GM18508 (cell line): ENCODE measurements at regions not wholly inside any gene's neighbourhood (a gene's known extent, or its start where the extent isn't known, plus 50 kb on each side); places are given as distances from the start of the nearest gene placed in this dataset.

Experiments
- ATAC-seq: cut with Tn5 transposase; IDR thresholded peaks from one replicate; pipeline ENCODE4 v1.9.1; 2021; ENCODE audit warnings: moderate number of reproducible peaks; ENCODE audit not compliant: insufficient read depth, unreplicated experiment

DNA sequence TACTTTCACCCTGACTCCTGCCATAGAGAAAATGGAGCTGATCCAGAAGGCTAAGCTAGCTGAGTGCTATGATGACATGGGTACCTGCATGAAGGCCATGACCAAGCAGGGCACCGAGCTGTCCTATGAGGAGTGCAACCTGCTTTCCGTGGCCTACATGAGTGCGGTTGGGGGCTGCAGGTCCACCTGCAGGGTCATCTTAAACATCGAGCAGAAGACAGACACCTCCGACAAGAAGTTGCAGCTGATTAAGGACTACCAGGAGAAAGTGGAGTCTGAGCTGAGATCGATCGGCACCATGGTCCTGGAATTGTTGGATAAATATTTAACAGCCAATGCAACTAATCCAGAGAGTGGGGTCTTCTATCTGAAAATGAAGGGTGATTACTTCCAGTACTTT is 438.0 kb downstream of the TMA16 start:
- no peak for ATAC-seq

DNA sequence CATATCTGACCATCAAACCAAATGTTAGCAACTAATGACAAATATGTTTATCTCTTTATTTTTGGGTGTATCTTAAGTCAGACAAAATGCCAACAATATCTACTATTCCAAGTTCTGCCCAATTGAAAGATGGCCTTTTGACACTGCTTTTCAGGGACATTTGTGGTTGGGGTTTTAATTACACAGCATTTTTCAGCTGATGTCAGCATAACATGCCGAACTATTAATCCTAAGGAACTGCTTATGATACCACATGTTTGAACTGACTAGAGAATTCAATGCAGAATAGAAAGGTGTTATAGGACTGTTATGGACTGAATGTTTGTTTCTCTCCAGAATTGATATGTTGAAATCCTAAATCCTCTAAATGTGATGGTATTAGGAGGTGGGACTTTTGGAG is 445.1 kb downstream of the TMA16 start:
- no peak for ATAC-seq

DNA sequence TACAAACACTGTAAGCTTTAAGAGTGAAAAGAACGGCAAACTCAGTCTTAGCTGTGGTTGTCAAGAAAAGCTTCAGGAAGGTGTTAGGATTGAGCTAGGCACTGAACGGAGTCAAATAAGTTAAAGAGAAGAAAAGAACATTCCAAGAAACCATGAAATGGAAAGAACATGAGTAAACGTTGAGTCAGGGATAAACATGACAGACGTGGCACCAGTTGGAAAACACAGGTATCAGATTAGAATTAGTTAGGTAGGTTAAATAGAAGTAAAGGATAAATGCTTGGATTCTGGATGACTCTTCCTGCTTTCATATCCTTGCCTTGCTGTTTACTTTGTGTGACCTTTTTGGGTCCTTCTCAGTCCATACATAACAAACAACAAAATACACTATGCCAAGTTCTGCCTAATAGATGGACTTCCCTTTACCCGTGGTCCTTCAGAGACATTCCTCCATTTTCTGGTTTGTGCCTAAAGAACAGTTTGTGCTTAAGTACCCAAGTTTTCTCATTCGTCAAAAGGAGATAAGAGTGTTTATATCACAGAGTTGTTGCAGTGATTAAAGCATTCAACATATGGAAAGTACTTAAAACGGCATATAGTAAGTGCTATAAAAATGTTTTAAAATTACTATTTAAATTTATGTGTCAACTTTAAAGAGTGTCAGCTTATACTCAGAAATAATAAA is 446.9 kb downstream of the TMA16 start:
- no peak for ATAC-seq

DNA sequence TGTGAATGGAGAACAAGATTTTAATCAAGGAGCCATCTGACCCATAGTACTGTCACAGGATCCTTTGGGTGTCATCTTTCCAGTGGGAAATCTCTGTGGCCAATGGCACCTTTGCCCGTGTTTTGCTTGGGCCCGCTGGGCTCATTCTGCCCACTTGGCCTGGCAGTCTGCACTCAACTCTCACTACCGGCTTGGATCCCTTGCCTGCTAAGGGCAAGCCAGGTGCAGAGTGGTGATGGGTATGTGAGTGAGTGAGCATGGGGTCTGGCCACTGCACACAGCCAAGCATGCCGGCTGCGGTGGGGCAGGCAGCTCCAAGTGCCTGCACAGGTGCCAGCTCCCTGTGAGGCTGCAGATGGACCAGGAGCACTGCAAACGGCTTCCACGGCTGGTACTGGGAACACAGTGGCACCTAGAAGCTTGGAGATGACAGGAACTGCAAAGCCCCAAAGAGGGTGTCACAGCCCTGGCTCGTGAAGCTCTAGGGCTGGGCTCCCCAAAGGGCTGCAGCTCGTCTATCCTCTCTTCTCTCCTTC is 454.5 kb downstream of the TMA16 start:
- ATAC-seq = no peak

DNA sequence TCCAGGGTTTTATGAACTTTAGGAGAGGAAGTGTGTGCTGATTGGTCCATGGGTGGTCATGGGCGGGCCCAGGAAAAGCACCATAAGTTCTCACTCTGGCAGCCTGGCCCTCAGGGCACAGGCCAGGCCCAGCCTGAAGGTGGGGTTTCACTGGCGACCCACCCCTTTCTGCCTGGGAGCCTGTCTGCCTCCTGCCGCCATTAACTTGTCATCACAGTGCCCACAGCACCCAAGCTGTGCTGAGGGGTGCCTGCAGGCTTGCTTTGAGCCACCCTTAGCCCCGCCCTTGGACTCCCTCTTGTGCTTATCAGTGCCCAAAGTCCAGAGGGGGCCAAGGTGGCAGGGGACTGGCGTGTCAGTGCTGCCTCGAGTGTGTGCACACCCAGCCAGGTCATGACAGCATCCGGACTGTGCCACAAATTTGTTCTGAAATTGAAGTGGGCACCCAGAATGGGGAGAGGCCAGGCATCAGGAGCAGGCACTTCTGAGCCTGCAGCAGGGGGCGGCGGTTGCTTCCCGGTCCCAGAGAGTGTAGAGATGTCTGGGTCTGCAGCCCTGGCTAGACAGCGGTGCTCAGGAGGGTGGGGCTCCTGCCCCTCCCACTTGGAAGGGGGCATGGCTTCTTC is 455.6 kb downstream of the TMA16 start:
- no peak for ATAC-seq

DNA sequence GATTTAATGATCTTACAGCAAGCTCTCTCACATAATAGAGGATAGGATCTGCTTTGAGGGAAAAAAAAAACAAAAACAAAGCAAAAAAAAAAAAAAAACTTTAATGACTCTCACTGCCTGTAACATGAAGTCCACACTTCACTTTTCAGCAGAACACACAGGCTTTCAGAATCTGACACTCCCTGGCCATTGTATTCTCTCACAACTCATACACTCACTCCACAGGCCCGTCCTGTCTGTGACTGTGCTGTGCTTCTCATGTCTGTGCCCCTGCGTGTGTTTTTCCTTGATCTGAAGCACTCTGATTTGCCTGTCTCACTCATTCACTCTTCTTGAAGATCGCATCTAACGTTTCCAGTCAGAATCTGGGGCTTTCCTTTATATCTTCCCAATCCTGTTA is 460.8 kb downstream of the TMA16 start:
- ATAC-seq = no peak

DNA sequence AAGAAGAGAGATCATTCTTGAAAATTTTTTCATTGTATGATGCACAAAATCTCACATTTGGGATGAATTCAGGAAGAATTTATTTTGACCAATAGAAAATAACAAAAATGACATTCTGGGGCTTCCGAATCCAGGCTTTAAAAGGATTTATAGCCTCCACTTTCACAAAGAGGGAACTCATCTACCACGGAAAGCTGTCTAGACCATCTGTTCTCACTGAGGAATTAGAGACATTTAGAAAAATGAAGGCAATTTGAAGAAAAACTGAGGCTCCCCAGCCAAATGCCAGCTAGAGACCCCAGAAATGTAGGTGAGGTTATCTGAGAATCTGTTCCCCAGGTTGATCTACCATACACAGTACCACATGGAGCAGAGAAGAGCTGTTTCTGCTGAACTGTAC is 464.3 kb downstream of the TMA16 start:
- ATAC-seq = no peak

DNA sequence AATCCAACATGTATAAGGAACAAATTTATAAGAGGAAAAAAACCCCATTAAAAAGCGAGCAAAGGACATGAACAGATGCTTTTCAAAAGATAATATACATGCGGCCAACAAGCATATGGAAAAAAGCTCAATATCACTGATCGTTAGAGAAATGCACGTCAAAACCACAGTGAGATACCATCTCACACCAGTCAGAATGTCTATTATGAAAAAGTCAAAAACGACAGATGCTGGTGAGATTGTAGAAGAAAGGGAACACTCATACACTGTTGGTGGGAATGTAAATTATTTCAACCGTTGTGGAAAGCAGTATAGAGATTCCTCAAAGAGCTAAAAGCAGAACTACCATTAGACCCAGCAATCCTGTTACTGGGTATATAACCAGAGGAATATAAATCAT is 465.4 kb downstream of the TMA16 start:
- ATAC-seq = no peak

DNA sequence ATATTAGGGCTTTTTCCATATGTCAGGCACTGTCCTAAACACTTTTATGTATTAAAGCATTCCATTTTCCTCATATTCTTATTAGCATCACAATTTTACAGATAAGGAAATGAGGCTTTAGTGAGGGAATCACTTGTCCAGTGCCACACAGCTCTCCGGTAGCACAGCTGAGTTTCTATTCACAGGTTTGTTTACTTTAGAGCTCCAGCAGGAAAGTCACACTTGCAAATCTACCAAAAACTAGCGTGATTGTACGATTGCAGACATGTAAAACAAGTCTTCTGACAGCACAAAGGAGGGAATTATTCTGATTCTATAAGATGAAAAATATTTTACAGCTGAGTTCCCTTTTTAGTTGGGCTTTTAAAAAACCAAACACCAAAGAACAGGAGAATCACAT is 472.1 kb downstream of the TMA16 start:
- no peak for ATAC-seq

DNA sequence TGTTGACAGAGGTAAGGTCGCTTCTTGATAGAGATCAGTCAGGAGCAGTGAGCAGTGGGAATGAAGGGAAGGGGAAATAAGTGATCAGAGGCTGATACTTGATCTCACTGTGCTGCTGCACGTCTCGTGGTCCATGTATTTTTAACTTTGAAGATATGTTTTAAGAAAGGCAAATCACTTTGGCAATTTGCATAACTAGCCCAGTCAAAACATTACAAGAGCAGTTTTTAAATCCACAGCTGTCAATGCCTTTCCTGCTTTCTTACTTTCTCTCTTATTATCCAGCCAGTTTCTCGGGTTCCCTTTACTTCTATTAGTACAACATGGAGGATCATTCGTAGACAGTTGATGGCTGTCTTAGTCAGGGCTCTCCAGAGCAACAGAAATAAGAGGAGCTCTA is 472.8 kb downstream of the TMA16 start:
- no peak for ATAC-seq

DNA sequence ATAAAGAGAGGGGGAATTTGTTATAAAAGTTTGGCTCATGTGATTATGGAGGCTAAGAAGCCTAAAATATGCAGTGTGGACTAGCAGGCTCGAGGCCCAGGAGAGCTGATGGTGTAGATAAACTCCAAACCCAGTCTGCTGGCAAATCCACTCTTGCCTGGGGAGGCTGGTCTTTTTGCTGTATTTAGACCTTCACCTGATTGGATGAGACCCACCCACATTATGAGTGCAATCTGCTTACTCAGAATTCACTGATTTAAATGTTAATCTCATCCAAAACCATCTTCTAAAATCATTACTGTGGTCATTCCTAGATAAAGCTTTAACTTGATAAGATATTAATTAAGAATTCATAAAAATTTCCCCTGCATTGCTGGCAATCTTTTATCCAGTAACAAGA is 473.2 kb downstream of the TMA16 start:
- ATAC-seq = no peak

DNA sequence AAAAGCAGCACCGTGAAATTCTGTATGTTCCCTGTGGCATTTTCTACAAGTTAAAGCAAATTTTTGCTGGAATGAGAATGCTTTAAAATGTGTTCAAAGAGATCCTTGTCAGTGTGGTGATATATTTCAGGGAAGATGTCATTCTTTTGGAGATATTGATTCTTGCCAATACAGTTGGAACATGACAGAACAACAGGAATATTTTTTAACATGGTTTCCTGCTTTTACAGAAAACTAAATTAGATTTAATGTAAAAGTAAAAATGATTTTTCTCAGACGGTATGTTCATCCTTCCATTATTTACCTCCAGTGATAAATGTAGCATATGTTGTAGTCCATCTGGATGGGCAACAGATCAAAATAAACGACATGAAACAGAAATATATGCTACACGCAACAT is 474.8 kb downstream of the TMA16 start:
- ATAC-seq = no peak

DNA sequence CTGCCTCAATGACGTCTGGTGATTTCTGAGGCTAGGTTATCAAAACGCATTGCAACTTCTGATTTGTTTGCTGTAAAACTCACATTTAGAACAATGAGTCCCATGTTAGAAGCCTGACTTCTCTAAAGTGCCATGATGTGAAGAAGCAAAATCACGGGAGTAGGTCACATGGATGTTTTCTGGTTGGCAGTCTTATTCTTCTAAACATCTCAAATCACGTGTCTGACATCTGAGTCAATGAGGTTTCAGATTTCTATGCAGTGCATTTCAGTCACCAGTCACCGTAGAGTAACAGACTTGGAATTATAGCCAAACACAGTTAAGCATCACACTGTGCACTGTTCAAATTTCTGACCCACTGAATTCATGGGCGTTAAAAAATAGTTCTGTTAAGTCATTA is 482.1 kb downstream of the TMA16 start:
- no peak for ATAC-seq

DNA sequence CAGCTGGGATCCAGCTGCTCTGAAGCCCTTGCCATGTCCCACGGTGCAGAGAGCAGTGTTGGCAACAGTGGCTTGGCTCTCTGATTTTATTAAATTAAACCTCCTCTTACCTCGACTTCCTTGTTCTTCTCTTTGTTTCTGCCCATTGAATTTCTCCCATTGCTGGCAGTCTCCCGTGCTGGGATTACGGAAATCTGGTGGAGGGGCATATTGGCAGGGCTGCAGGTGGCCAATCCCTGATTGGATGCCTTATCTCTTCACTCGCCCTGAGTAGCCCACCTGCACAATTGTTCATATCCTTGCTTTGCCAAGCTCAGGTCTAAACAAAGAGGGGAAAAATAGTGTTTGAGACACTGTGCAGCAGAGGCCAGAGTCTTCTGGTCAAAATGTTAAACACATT is 493.9 kb downstream of the TMA16 start:
- no peak for ATAC-seq

DNA sequence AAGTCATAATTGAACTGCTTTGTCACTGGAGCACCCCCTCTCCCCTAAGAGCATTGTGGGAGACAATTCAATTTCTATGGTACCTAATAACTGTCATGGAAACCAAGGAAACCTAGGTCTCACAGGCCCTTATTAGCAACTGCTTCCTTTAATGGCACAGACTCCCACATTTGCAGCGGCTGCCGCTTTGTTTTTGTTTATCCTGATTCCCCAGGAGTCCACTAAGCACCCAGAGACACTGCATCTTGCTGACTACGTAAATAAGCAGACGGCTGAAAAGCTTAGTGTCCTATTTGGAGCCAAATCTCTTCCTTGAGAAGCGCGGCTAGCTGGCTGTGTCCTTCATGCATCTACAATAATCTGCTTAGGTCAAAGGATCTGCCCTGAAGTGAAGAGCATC is 494.4 kb downstream of the TMA16 start:
- no peak for ATAC-seq

DNA sequence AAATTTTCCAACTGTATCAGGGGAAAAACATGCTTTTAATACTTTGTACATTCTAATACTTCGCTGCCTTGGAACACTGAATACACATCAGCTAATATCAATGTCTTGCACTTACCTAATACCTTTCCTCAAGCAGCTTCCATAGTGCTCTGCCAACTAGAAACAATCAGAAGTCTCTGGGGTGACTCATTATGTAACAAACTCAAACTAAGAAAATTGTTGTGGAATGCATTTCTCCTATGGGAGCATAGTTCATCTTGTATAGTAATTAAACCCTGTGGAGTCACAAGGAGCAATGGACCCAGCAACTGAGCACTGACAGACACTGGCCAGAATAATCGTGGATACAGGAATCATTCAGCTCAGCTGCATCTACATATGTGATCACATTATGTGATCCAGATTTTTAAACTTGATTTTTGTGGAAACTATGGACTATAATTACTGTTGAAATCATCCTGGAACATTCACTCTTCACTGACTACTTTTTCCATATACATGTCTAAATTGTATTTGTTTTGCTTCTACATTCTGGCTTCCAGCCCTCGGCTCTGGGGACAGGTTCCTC is 496.9 kb downstream of the TMA16 start:
- ATAC-seq = no peak

DNA sequence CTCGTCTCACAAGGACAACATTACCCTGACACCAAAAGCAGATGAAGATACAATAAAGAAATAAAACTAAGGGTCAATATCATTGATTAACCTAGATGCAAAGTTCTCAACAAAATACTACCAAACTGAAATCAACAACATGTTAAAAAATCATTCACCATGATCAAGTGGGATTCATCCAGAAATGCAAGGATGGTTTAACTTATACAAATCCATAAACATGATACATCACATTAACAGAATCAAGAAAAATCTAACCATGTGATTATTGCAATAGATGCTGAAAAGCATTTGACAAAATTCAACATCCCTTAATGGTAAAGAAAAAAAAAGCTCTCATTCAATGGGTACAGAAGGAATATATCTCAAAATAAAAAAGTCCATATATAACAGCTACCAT is 514.9 kb downstream of the TMA16 start:
- no peak for ATAC-seq

DNA sequence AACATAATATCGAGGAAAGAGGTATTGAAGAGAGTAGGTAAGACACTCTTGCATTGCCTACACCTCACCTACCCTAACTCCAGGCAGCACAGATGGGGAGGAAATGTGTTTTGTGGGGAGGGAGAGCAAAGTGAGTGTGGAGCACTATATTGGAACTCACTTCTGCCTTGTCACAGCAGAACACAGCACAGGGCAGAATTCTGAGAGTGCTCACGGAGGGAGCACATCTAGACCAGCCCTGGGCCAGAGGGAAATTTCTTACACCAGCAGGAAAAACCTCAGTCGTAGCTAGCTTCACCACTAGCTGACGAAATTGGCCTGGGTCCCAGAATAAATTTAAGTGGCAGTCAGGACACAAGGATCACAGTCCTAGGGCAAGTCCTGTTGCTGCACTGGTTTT is 517.3 kb downstream of the TMA16 start:
- no peak for ATAC-seq

DNA sequence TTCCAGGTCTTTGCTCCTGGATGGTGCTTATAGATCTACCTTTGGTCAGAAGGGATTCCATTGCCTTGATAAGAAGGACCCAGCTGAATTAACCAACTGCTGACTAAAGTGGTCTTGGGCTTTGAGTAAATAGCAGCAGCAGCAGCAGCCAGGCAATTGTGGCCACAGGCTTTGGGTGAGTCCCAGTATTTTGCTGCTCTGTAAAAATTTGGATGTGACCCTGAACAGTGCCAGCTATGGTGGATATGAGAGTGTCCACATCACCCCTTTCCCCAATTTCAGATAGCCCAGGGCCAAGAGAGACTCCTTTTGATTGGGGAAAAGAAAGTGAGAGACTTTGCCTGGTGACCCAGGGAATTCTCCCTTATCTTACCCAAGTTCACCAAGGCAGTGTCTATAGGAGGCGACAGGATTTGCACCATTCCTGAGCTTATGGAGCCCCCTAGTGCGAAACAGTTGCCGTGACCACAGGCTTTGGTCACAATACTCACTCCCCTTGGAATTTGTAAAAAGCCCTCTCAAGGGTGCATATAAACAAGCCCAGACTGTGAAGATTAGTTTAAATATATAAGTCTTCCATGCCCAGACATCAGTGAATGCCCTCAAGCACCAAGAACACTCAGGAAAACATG is 518.0 kb downstream of the TMA16 start:
- no peak for ATAC-seq

DNA sequence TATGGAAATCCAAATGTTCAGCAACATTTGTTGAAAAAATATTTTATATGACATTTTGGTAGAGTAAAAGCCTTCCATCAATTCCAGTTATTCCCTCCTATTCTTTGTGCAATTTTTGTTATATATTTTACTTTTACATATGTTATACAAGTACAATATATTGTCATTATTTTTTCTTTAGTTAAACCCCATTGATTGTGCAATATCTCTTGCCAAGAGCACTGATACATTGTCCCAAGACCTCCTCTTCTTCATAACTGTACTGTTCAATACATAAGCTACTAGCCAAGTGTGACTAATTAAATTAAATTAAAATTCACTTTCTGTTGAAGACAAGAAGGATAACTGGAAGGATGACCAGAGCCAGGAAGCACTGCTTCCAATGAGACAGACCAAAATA is 527.5 kb downstream of the TMA16 start:
- no peak for ATAC-seq

DNA sequence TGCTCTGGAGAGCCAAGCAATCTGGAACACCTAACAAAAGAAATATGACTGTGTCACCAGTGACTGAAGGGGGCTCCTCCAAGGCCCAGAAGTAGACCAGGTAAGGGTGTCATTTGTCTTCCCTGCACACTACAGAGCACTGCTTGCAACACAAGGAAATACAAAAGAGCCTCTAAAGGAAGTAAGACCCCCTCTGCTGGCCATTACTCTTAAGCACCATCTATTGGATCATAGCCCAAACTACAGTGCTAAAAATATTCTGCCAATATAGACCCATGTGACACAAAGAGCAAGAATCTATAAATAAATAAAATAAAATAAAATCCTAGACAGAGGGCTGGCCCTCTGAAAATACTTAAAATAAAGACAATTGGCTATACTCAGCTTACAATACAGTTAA is 528.7 kb downstream of the TMA16 start:
- no peak for ATAC-seq
